DMS 273 treated with DMSO at 0.1 percent for 48 hours (cell line): ENCODE measurements at regions not wholly inside any gene's neighbourhood (a gene's known extent, or its start where the extent isn't known, plus 50 kb on each side); places are given as distances from the start of the nearest gene placed in this dataset.
"Not testable (repeated sequence)": the region's sequence is repeated elsewhere in the genome, so short reads cannot be mapped to it uniquely, and the experiment has no call there.

ENCODE experiments used
- DNase-seq: peaks from one replicate; lab custom pipeline; 2025; lab: John Stamatoyannopoulos, UW

GRCh38 chrX:44785652-44786051 lies 58.2 kb upstream of the DUSP21 start:
- DNase-seq: no peak

- no peak for DNase-seq
Observed at GRCh38 chrX:44784241-44784640, 59.6 kb upstream of the DUSP21 start.

- no peak for DNase-seq
Observed at GRCh38 chrX:44778254-44778653, 65.6 kb upstream of the DUSP21 start.

- DNase-seq: no peak
Observed at GRCh38 chrX:44775726-44776125, 68.1 kb upstream of the DUSP21 start.

GRCh38 chrX:44774066-44774465 lies 69.8 kb upstream of the DUSP21 start:
- not testable (repeated sequence) for DNase-seq

GRCh38 chrX:44770121-44770520 lies 73.7 kb upstream of the DUSP21 start:
- DNase-seq: no peak

- no peak for DNase-seq
Observed at GRCh38 chrX:44767308-44767707, 76.5 kb upstream of the DUSP21 start.

- DNase-seq: no peak
Observed at GRCh38 chrX:44765556-44765955, 78.3 kb upstream of the DUSP21 start.

GRCh38 chrX:44747969-44748368 lies 95.9 kb upstream of the DUSP21 start:
- no peak for DNase-seq

GRCh38 chrX:44747317-44747716 lies 96.5 kb upstream of the DUSP21 start:
- no peak for DNase-seq

- no peak for DNase-seq
Observed at GRCh38 chrX:44744799-44745198, 99.0 kb upstream of the DUSP21 start.

GRCh38 chrX:44742480-44743155 lies 101.2 kb upstream of the DUSP21 start:
- DNase-seq: no peak

- not testable (repeated sequence) for DNase-seq
Observed at GRCh38 chrX:44741859-44742258, 102.0 kb upstream of the DUSP21 start.

GRCh38 chrX:44741458-44741857 lies 102.4 kb upstream of the DUSP21 start:
- DNase-seq: not testable (repeated sequence)

GRCh38 chrX:44735498-44735897 lies 108.3 kb upstream of the DUSP21 start:
- no peak for DNase-seq

GRCh38 chrX:44733931-44734330 lies 109.9 kb upstream of the DUSP21 start:
- DNase-seq: no peak

- DNase-seq: no peak
Observed at GRCh38 chrX:44731160-44731559, 112.7 kb upstream of the DUSP21 start.

GRCh38 chrX:44723426-44723825 lies 120.4 kb upstream of the DUSP21 start:
- no peak for DNase-seq

GRCh38 chrX:44708470-44708869 lies 135.4 kb upstream of the DUSP21 start:
- DNase-seq: no peak

GRCh38 chrX:44705817-44706551 lies 137.8 kb upstream of the DUSP21 start:
- DNase-seq: no peak

- no peak for DNase-seq
Observed at GRCh38 chrX:44698357-44698756, 145.5 kb upstream of the DUSP21 start.

GRCh38 chrX:44693255-44693654 lies 150.6 kb upstream of the DUSP21 start:
- DNase-seq: no peak

- DNase-seq: no peak
Observed at GRCh38 chrX:44690129-44690528, 147.5 kb upstream of the FUNDC1 start.
